Mucosa of descending colon (tissue), 3 donors: ENCODE measurements at regions not wholly inside any gene's neighbourhood (a gene's known extent, or its start where the extent isn't known, plus 50 kb on each side); places are given as distances from the start of the nearest gene placed in this dataset.

Experiments used
- ATAC-seq: fragments of 200-7000 bp; cut with Tn5 transposase; one replicate; pipeline ENCODE4 v1.9.1; 2020; ENCODE audit warnings: mild to moderate bottlenecking, moderate library complexity
- DNase-seq, 3 donors: peaks; one replicate each; pipeline ENCODE4 v3.0.0-alpha.2; 2020
- H3K36me3 ChIP-seq: fragments of 200-600 bp; one replicate; pipeline ENCODE4 v1.8.0; 2021; ENCODE audit warnings: low read depth, mild to moderate bottlenecking
- H3K4me1 ChIP-seq: fragments of 200-600 bp; one replicate; pipeline ENCODE4 v1.8.0; 2021; ENCODE audit warnings: low read depth, mild to moderate bottlenecking
- H3K4me3 ChIP-seq: fragments of 200-600 bp; one replicate; pipeline ENCODE4 v1.8.0; 2021; ENCODE audit warnings: mild to moderate bottlenecking
- H3K9me3 ChIP-seq: fragments of 200-600 bp; one replicate; pipeline ENCODE4 v1.8.0; 2021; ENCODE audit warnings: mild to moderate bottlenecking
- intact Hi-C, 2 donors: fragments of 100-400 bp; cut with DNase I in 1 of 2; cut with micrococcal nuclease in 1 of 2; formaldehyde crosslinking; loops; one replicate each; pipeline versions ENCODE4 v1.11.0 to v1.11.1; 2022; cut with DNase I, micrococcal nuclease
- TF ChIP-seq, protein P1 (sequence below): fragments of 200-600 bp; IDR thresholded peaks from one replicate; pipeline ENCODE4 v1.8.0; 2022; ENCODE audit warnings: antibody characterized with exemption, mild to moderate bottlenecking
- donor health status: DM: no; HTN: no; CAD: no; lungs with moderate emphysema.
- donor health status: DM: no; HTN: no; CAD: no.
- donor health status: DM: no; HTN: yes; CAD: no.

DNA sequence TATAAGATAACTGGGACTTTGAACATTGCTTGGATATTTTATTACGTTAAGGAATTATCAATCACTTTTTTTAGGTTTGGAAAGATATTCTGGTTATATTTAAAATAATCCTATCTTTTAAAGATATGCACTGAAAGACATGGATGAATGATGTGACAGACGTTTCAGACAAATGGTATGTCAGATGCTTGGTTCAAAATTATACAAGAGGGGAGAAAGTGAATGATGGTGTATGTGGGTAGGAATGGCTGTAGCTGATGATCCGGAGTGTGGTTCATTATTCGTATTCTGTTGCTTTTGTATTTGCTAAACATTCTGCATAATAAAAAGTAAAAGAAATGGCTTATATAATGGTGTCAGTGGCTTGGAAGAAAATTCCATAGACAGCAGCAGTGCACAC lies 51.0 kb upstream of the SNRPB2 start:
- TF ChIP-seq, protein P1, sequence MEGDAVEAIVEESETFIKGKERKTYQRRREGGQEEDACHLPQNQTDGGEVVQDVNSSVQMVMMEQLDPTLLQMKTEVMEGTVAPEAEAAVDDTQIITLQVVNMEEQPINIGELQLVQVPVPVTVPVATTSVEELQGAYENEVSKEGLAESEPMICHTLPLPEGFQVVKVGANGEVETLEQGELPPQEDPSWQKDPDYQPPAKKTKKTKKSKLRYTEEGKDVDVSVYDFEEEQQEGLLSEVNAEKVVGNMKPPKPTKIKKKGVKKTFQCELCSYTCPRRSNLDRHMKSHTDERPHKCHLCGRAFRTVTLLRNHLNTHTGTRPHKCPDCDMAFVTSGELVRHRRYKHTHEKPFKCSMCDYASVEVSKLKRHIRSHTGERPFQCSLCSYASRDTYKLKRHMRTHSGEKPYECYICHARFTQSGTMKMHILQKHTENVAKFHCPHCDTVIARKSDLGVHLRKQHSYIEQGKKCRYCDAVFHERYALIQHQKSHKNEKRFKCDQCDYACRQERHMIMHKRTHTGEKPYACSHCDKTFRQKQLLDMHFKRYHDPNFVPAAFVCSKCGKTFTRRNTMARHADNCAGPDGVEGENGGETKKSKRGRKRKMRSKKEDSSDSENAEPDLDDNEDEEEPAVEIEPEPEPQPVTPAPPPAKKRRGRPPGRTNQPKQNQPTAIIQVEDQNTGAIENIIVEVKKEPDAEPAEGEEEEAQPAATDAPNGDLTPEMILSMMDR = no peak
- DNase-seq (no peak), ATAC-seq (no peak)
- Histone ChIP-seq H3K4me1 (no peaks in the 10 kb centered on the region), H3K9me3 (no peaks in the 10 kb centered on the region), H3K4me3 (no peak overlapping the region), H3K36me3 (no peaks in the 10 kb centered on the region)
- intact Hi-C loops = no loop called here

DNA sequence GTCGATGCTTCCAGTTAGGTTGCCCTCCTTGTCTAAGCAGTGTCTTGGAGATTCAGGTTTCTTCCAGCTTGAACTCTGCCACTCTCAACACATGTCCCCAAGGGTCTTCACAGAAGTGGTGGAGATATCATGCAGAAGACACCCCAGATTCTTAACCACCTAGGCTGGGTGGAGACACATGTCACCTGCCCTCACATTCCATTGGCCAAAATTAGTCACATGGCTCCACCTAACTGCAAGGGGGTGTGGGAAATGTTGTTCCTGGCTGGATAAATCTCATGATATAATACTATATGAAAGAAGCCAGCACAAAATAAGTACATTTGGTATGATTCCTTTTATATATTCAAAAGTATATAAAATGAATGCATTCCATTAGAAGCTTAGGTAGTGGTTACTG lies 52.9 kb upstream of the SNRPB2 start:
- Histone ChIP-seq H3K4me3 (no peak overlapping the region), H3K4me1 (no peaks in the 10 kb centered on the region), H3K9me3 (no peaks in the 10 kb centered on the region), H3K36me3 (no peaks in the 10 kb centered on the region)
- no peak for ATAC-seq
- TF ChIP-seq, protein P1 = no peak
- intact Hi-C loops = no loop called here
- no peak for DNase-seq

DNA sequence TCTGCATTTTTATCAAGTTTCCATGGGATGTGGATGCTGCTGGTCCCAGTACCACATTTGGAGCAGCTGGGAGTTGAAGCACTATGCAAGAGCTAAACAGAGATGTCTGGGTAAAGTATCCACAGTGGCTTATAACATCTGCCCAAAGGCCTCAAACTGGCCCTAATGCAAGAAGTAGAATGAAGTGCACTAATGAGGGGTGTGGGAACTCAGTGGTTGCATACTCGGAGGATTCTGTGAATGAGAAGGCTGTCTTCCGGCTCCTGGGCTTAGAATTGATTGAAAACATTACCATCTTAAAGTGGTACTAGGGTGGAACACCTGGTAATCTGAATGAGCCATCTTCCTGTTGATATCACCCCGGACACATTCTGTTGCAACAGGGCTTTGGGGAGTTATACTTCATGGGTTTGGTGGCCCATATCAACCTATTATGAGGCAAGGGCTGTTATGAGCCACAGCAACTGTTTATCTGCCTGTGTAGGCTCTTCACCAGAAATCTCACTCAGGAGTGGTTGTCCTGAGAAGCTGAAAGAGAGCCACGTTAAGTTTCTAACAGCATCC lies 54.7 kb upstream of the SNRPB2 start:
- H3K4me3 ChIP-seq = no peak overlapping the region
- H3K9me3 ChIP-seq = no peaks in the 10 kb centered on the region
- intact Hi-C loops = no loop called here
- no peaks in the 10 kb centered on the region for H3K36me3 ChIP-seq
- DNase-seq (no peak), ATAC-seq (no peak)
- TF ChIP-seq, protein P1 = no peak
- H3K4me1 ChIP-seq = no peaks in the 10 kb centered on the region

DNA sequence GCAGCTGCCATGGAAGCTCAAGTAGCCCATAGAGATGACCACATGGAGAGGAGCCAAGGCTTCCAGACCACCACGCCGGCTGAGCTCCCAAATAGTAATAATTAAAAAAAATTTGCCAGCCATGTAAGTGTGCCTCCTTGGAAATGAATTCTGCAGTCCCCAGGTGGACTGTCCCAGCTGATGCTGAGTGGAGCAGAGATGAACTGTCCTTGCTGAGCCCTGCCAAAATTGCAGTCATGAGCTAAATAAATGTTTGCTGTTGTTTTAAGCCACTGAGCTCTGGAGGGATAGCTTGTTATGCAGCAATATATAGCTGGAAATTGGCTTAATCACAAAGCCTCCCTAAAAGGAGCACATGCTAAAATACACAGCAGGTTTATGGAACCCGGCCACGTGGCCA lies 55.6 kb upstream of the SNRPB2 start:
- Histone ChIP-seq H3K4me1 (no peaks in the 10 kb centered on the region), H3K36me3 (no peaks in the 10 kb centered on the region), H3K4me3 (no peak overlapping the region), H3K9me3 (no peaks in the 10 kb centered on the region)
- TF ChIP-seq, protein P1 = no peak
- intact Hi-C loops = no loop called here
- DNase-seq (no peak), ATAC-seq (no peak)

DNA sequence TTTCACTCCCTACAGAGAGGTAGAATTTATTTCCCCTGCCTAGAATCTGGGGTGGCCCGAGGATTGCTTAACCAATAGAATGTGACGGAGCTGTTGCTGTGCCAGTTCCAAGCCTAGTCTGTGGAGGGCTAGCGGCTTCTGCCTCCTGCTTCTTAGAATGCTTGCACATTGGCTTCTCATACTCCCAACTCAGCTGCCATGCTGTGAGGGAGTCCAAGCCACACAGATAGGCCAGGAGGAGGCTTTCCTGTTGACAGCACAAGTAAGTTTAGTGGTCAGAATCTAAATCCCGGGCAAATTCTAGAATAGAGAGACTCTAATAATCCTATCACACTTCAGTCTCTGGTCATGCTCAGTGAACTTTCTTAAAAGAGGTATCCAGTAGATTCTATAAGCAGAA lies 57.5 kb upstream of the SNRPB2 start:
- intact Hi-C loops = no loop called here
- TF ChIP-seq, protein P1 = no peak
- Histone ChIP-seq H3K4me1 (no peaks in the 10 kb centered on the region), H3K36me3 (no peaks in the 10 kb centered on the region), H3K9me3 (no peaks in the 10 kb centered on the region), H3K4me3 (no peak overlapping the region)
- no peak for ATAC-seq
- no peak for DNase-seq

DNA sequence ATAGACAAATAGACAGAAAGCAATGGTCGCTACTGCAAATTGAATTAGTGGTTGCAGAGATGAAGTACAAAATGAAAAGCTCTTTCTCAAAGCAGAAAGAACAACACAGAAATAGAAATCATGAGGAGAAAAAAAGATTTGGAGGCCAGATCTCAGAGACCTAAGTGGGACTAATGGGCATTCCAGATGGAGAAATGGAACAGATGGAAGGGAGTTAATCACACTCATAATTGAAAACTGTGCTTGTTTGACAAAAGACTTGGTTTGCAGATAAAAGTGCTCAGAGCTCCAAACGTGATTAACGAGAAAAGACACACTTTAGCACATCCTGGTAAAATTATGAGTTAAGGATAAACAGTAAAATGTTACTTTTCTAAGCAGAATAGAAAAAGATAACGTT lies 58.1 kb upstream of the SNRPB2 start:
- ATAC-seq (no peak), DNase-seq (no peak)
- Histone ChIP-seq H3K4me1 (no peaks in the 10 kb centered on the region), H3K4me3 (no peak overlapping the region), H3K9me3 (no peaks in the 10 kb centered on the region), H3K36me3 (no peaks in the 10 kb centered on the region)
- TF ChIP-seq, protein P1 = no peak
- intact Hi-C loops = no loop called here
